ENCODE measurements at regions not wholly inside any gene's neighbourhood (a gene's known extent, or its start where the extent isn't known, plus 50 kb on each side); places are given as distances from the start of the nearest gene placed in this dataset.

GRCh38 chr4:120545391-120545790 lies 377.1 kb downstream of the PRDM5 start:
- H3K36me3 Mint-ChIP-seq = no peaks in the 10 kb centered on the region
- TF ChIP-seq CTCF (conservative IDR thresholded peaks at IDR 0.05) = no peak
- no peak for DNase-seq (ENCODE audit: extremely low spot score, unreplicated experiment)
- H3K27ac Mint-ChIP-seq = no peak overlapping the region
- H3K27me3 Mint-ChIP-seq = no peaks in the 10 kb centered on the region
- H3K4me1 Mint-ChIP-seq (ENCODE audit: unreplicated experiment) = peaks cover 13% of the 10 kb centered on the region
- no peak overlapping the region for H3K4me3 Mint-ChIP-seq
- peaks cover 9% of the 10 kb centered on the region for H3K9me3 Mint-ChIP-seq

- no peak overlapping the region for H3K27ac Mint-ChIP-seq
- no peaks in the 10 kb centered on the region for H3K36me3 Mint-ChIP-seq
- H3K27me3 Mint-ChIP-seq = no peaks in the 10 kb centered on the region
- no peak for DNase-seq (ENCODE audit: extremely low spot score, unreplicated experiment)
- no peak for TF ChIP-seq CTCF (conservative IDR thresholded peaks at IDR 0.05)
- no peak overlapping the region for H3K4me3 Mint-ChIP-seq
- peaks cover 13% of the 10 kb centered on the region for H3K4me1 Mint-ChIP-seq (ENCODE audit: unreplicated experiment)
- peaks cover 9% of the 10 kb centered on the region for H3K9me3 Mint-ChIP-seq
Measured at GRCh38 chr4:120544838-120545237, 377.7 kb downstream of the PRDM5 start.

GRCh38 chr4:120540625-120541024 lies 381.9 kb downstream of the PRDM5 start:
- H3K27ac Mint-ChIP-seq = no peak overlapping the region
- no peaks in the 10 kb centered on the region for H3K27me3 Mint-ChIP-seq
- TF ChIP-seq CTCF (conservative IDR thresholded peaks at IDR 0.05) = no peak
- H3K9me3 Mint-ChIP-seq = peaks cover 15% of the 10 kb centered on the region
- no peak overlapping the region for H3K4me3 Mint-ChIP-seq
- no peaks in the 10 kb centered on the region for H3K36me3 Mint-ChIP-seq
- no peak for DNase-seq (ENCODE audit: extremely low spot score, unreplicated experiment)
- H3K4me1 Mint-ChIP-seq (ENCODE audit: unreplicated experiment) = no peaks in the 10 kb centered on the region

- Mint-ChIP-seq H3K27me3 (no peaks in the 10 kb centered on the region), H3K4me1 (ENCODE audit: unreplicated experiment) (no peaks in the 10 kb centered on the region), H3K27ac (no peak overlapping the region), H3K36me3 (no peaks in the 10 kb centered on the region), H3K4me3 (no peak overlapping the region), H3K9me3 (peaks cover 15% of the 10 kb centered on the region)
- no peak for DNase-seq (ENCODE audit: extremely low spot score, unreplicated experiment)
- no peak for TF ChIP-seq CTCF (conservative IDR thresholded peaks at IDR 0.05)
Measured at GRCh38 chr4:120536884-120537283, 385.6 kb downstream of the PRDM5 start.

DNA sequence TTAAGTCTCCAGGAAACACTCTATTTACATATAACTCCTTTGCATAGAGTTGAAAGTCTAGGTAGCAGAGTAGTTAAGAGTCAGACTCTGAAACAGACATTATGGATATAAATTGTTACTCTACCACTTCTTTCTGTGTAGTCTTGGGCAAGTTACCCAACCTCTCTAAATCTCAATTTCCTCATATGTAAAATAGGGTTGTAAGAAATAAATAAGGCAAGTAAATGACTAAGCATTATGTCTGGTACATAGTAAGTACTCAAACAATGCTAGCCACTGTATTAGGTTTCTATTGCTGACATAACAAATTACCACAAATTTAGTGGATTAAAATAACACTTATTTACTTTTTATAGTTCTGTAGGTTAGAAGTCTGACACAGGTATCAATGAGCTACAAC lies 394.1 kb downstream of the PRDM5 start:
- DNase-seq (ENCODE audit: extremely low spot score, unreplicated experiment) = no peak
- no peaks in the 10 kb centered on the region for H3K27me3 Mint-ChIP-seq

More for the DNA sequence above, 394.1 kb downstream of the PRDM5 start:
- TF ChIP-seq CTCF (conservative IDR thresholded peaks at IDR 0.05) = no peak
- Mint-ChIP-seq H3K4me3 (no peak overlapping the region), H3K27ac (no peak overlapping the region), H3K9me3 (no peaks in the 10 kb centered on the region), H3K4me1 (ENCODE audit: unreplicated experiment) (no peaks in the 10 kb centered on the region), H3K36me3 (no peaks in the 10 kb centered on the region)
